ENCODE measurements at regions not wholly inside any gene's neighbourhood (a gene's known extent, or its start where the extent isn't known, plus 50 kb on each side); places are given as distances from the start of the nearest gene placed in this dataset.
"Not testable (repeated sequence)": the region's sequence is repeated elsewhere in the genome, so short reads cannot be mapped to it uniquely, and the experiment has no call there.

- no peak for DNase-seq (ENCODE audit: low read depth in 2 of 2)
These were observed 432.5 kb downstream of the HS3ST3B1 start for GRCh38 chr17:14733376-14733775.

GRCh38 chr17:14732211-14732610 is 431.3 kb downstream of the HS3ST3B1 start:
- DNase-seq (ENCODE audit: low read depth in 2 of 2), result no peak

- DNase-seq (ENCODE audit: low read depth in 2 of 2), result no peak
These were observed 430.7 kb downstream of the HS3ST3B1 start for GRCh38 chr17:14731591-14731990.

GRCh38 chr17:14730821-14731220 is 429.9 kb downstream of the HS3ST3B1 start:
- DNase-seq (ENCODE audit: low read depth in 2 of 2), result no peak

- no peak for DNase-seq (ENCODE audit: low read depth in 2 of 2)
These were observed 424.8 kb downstream of the HS3ST3B1 start for GRCh38 chr17:14725729-14726128.

GRCh38 chr17:14724770-14725169 is 423.9 kb downstream of the HS3ST3B1 start:
- no peak for DNase-seq (ENCODE audit: low read depth in 2 of 2)

- not testable (repeated sequence) for DNase-seq (ENCODE audit: low read depth in 2 of 2)
These were observed 422.5 kb downstream of the HS3ST3B1 start for GRCh38 chr17:14723349-14723748.

GRCh38 chr17:14719942-14720341 is 419.1 kb downstream of the HS3ST3B1 start:
- DNase-seq (ENCODE audit: low read depth in 2 of 2), result no peak

- no peak for DNase-seq (ENCODE audit: low read depth in 2 of 2)
These were observed 417.0 kb downstream of the HS3ST3B1 start for GRCh38 chr17:14717859-14718258.

- no peak for DNase-seq (ENCODE audit: low read depth in 2 of 2)
These were observed 414.7 kb downstream of the HS3ST3B1 start for GRCh38 chr17:14715561-14715960.

GRCh38 chr17:14712611-14713021 is 411.7 kb downstream of the HS3ST3B1 start:
- no peak for DNase-seq (ENCODE audit: low read depth in 2 of 2)

- no peak for DNase-seq (ENCODE audit: low read depth in 2 of 2)
These were observed 403.2 kb downstream of the HS3ST3B1 start for GRCh38 chr17:14704121-14704520.

- DNase-seq (ENCODE audit: low read depth in 2 of 2), result no peak
These were observed 401.0 kb downstream of the HS3ST3B1 start for GRCh38 chr17:14701886-14702285.

GRCh38 chr17:14699574-14700185 is 398.8 kb downstream of the HS3ST3B1 start:
- no peak for DNase-seq (ENCODE audit: low read depth in 2 of 2)

- no peak for DNase-seq (ENCODE audit: low read depth in 2 of 2)
These were observed 392.5 kb downstream of the HS3ST3B1 start for GRCh38 chr17:14693382-14693781.

- no peak for DNase-seq (ENCODE audit: low read depth in 2 of 2)
These were observed 389.8 kb downstream of the HS3ST3B1 start for GRCh38 chr17:14690704-14691103.

GRCh38 chr17:14688134-14688533 is 387.3 kb downstream of the HS3ST3B1 start:
- DNase-seq (ENCODE audit: low read depth in 2 of 2), result no peak

GRCh38 chr17:14672830-14673229 is 371.9 kb downstream of the HS3ST3B1 start:
- no peak for DNase-seq (ENCODE audit: low read depth in 2 of 2)

- no peak for DNase-seq (ENCODE audit: low read depth in 2 of 2)
These were observed 370.0 kb downstream of the HS3ST3B1 start for GRCh38 chr17:14670861-14671260.

- DNase-seq (ENCODE audit: low read depth in 2 of 2), result no peak
These were observed 363.6 kb downstream of the HS3ST3B1 start for GRCh38 chr17:14664511-14664910.

- DNase-seq (ENCODE audit: low read depth in 2 of 2), result no peak
These were observed 340.2 kb downstream of the HS3ST3B1 start for GRCh38 chr17:14641117-14641516.

- no peak for DNase-seq (ENCODE audit: low read depth in 2 of 2)
These were observed 336.4 kb downstream of the HS3ST3B1 start for GRCh38 chr17:14637260-14637659.

- DNase-seq (ENCODE audit: low read depth in 2 of 2), result no peak
These were observed 329.7 kb downstream of the HS3ST3B1 start for GRCh38 chr17:14630621-14631020.

- DNase-seq (ENCODE audit: low read depth in 2 of 2), result no peak
These were observed 329.2 kb downstream of the HS3ST3B1 start for GRCh38 chr17:14630046-14630445.

Data from stimulated activated CD8-positive, alpha-beta memory T cell treated with anti-CD3 and anti-CD28 coated beads, Interleukin-15, amount 100 ng/mL, for 4 hours (primary cell).